Lower lobe of right lung (tissue), 2 donors: ENCODE measurements at regions not wholly inside any gene's neighbourhood (a gene's known extent, or its start where the extent isn't known, plus 50 kb on each side); places are given as distances from the start of the nearest gene placed in this dataset.
A peak's percentile ranks its signal among the peaks of the same experiment; 100 is the strongest.

Source experiments
- ATAC-seq, 2 donors: fragments of 200-7000 bp; cut with Tn5 transposase; one replicate each; pipeline ENCODE4 v1.9.1; 2020 to 2022; ENCODE audit warnings: mild to moderate bottlenecking in 2 of 2, moderate library complexity in 2 of 2
- DNase-seq: peaks from one replicate; pipeline ENCODE4 v3.0.0-alpha.2; 2020
- H3K27ac ChIP-seq: fragments of 200-600 bp; one replicate; pipeline ENCODE4 v1.8.0; 2022
- H3K27me3 ChIP-seq: fragments of 200-600 bp; one replicate; pipeline ENCODE4 v1.8.0; 2022; ENCODE audit warnings: low read depth
- H3K36me3 ChIP-seq: fragments of 200-600 bp; one replicate; pipeline ENCODE4 v1.8.0; 2022; ENCODE audit warnings: mild to moderate bottlenecking
- H3K4me1 ChIP-seq: fragments of 200-600 bp; one replicate; pipeline ENCODE4 v1.8.0; 2022
- H3K4me3 ChIP-seq: fragments of 200-600 bp; one replicate; pipeline ENCODE4 v1.8.0; 2022; ENCODE audit warnings: mild to moderate bottlenecking
- H3K9me3 ChIP-seq: fragments of 200-600 bp; one replicate; pipeline ENCODE4 v1.8.0; 2022
- intact Hi-C: fragments of 100-400 bp; cut with DNase I; formaldehyde crosslinking; loops from one replicate; pipeline ENCODE4 v1.11.0; 2022
- TF ChIP-seq, protein P1 (sequence below): fragments of 200-600 bp; IDR thresholded peaks from one replicate; pipeline ENCODE4 v1.8.0; 2022; ENCODE audit warnings: antibody characterized with exemption, mild to moderate bottlenecking
- donor health status: DM: no; HTN: yes; CAD: no; lungs with severe emphysema.

GRCh38 chr7:119172043-119172442 is 947.5 kb downstream of the ANKRD7 start:
- DNase-seq = no peak
- Histone ChIP-seq H3K27ac (no peak overlapping the region), H3K27me3 (no peaks in the 10 kb centered on the region), H3K36me3 (no peaks in the 10 kb centered on the region), H3K9me3 (no peaks in the 10 kb centered on the region), H3K4me3 (no peak overlapping the region), H3K4me1 (no peaks in the 10 kb centered on the region)
- intact Hi-C loops = no loop called here
- no peak for ATAC-seq
- TF ChIP-seq, protein P1, sequence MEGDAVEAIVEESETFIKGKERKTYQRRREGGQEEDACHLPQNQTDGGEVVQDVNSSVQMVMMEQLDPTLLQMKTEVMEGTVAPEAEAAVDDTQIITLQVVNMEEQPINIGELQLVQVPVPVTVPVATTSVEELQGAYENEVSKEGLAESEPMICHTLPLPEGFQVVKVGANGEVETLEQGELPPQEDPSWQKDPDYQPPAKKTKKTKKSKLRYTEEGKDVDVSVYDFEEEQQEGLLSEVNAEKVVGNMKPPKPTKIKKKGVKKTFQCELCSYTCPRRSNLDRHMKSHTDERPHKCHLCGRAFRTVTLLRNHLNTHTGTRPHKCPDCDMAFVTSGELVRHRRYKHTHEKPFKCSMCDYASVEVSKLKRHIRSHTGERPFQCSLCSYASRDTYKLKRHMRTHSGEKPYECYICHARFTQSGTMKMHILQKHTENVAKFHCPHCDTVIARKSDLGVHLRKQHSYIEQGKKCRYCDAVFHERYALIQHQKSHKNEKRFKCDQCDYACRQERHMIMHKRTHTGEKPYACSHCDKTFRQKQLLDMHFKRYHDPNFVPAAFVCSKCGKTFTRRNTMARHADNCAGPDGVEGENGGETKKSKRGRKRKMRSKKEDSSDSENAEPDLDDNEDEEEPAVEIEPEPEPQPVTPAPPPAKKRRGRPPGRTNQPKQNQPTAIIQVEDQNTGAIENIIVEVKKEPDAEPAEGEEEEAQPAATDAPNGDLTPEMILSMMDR = no peak

- intact Hi-C loops = no loop called here
- peak in 1 of 2 donors; percentile 44 for ATAC-seq
- H3K36me3 ChIP-seq = no peaks in the 10 kb centered on the region
- DNase-seq = no peak
- H3K27me3 ChIP-seq = no peaks in the 10 kb centered on the region
- H3K9me3 ChIP-seq = no peaks in the 10 kb centered on the region
- no peaks in the 10 kb centered on the region for H3K4me1 ChIP-seq
- H3K27ac ChIP-seq = no peak overlapping the region
- H3K4me3 ChIP-seq = no peak overlapping the region
- TF ChIP-seq, protein P1 = peak; percentile 61
Measured at GRCh38 chr7:119175911-119176627, 951.6 kb downstream of the ANKRD7 start.

DNA sequence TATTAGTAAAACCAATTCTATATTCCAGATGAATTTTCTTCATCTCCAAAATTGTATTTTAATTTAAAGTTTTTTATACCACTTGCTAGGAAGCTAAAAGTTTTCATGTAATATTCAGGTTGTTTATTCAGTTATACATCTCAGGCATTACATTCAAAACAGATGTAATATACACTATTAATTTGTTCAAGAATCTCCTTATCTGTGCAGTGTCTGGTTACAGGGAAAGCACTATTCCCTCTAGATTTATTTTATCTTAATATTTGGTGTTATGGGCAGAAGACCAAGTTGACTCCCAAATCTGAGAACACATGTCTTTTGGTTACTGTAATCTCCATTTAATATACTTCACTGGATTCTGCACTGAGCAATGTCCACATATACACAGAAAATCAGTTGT is 953.4 kb downstream of the ANKRD7 start:
- H3K4me1 ChIP-seq = no peaks in the 10 kb centered on the region
- DNase-seq = no peak
- H3K27ac ChIP-seq = no peak overlapping the region
- no peaks in the 10 kb centered on the region for H3K27me3 ChIP-seq
- H3K36me3 ChIP-seq = no peaks in the 10 kb centered on the region
- H3K9me3 ChIP-seq = no peaks in the 10 kb centered on the region
- H3K4me3 ChIP-seq = no peak overlapping the region
- TF ChIP-seq, protein P1 = no peak
- intact Hi-C loops = no loop called here
- ATAC-seq = no peak

DNA sequence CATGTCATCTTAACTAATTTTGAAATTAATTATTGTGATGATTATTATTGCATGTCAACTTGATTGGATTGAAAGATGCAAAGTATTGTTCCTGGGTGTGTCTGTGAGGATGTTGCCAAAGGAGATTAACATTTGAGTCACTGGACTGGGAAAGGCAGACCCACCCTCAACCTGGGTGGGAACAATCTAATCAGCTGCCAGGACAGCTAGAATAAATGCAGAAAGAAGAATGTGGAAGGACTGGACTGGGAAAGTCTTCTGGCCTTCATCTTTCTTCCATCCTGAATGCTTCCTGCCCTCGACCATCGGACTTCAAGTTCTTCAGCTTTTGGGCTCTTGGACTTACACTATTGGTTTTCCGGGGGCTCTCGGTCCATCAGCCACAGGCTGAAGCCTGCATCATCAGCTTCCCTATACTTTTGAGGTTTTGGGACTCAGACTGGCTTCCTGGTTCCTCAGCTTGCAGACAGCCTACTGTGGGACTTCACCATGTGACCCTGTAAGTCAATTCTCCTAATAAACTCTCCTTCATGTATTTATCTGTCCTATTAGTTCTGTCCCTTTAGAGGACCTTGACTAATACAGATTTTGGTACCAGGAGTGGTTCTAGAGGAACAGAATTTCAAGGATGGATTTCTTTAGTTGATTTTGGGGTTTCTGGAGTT is 959.8 kb downstream of the ANKRD7 start:
- H3K9me3 ChIP-seq = no peaks in the 10 kb centered on the region
- no peak overlapping the region for H3K4me3 ChIP-seq
- no peaks in the 10 kb centered on the region for H3K36me3 ChIP-seq
- no peak for DNase-seq
- H3K4me1 ChIP-seq = no peaks in the 10 kb centered on the region
- H3K27ac ChIP-seq = no peak overlapping the region
- no peak for ATAC-seq
- no peaks in the 10 kb centered on the region for H3K27me3 ChIP-seq
- intact Hi-C loops = no loop called here
- TF ChIP-seq, protein P1 = no peak

DNA sequence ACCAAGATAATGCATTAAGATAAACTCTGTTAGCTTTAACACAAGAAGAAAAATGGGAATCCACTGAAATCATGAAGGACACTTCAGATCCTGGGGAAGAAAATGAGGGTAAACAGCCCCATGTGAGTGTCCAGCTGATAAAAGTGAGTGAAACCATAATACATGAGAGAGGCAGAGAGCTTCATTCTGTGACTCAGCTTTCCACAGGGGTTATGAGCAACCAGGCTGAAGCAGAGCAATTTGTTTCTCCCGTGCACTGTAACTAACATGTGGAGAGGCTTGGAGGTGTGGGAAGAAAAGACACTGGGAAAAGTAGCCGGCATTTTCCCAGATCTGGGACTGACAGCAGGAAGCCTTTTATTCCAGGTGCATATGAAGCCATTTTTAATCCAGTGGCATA is 971.7 kb downstream of the ANKRD7 start:
- Histone ChIP-seq H3K27ac (no peak overlapping the region), H3K4me1 (no peaks in the 10 kb centered on the region), H3K9me3 (no peaks in the 10 kb centered on the region), H3K27me3 (no peaks in the 10 kb centered on the region), H3K36me3 (no peaks in the 10 kb centered on the region), H3K4me3 (no peak overlapping the region)
- DNase-seq = no peak
- TF ChIP-seq, protein P1 = no peak
- intact Hi-C loops = no loop called here
- ATAC-seq = no peak
